ENCODE measurements at regions not wholly inside any gene's neighbourhood (a gene's known extent, or its start where the extent isn't known, plus 50 kb on each side); places are given as distances from the start of the nearest gene placed in this dataset.

- TF ChIP-seq ZFX (IDR thresholded peaks at IDR 0.05) = no peak
- TF ChIP-seq CTCF (conservative IDR thresholded peaks at IDR 0.05) = no peak
Observed at GRCh38 chr1:228979774-228980173, 244.5 kb downstream of the RHOU start.

All from C4-2B (cell line).